Mammary epithelial cell (primary cell): ENCODE measurements at regions not wholly inside any gene's neighbourhood (a gene's known extent, or its start where the extent isn't known, plus 50 kb on each side); places are given as distances from the start of the nearest gene placed in this dataset.

ENCODE experiments used
- CTCF ChIP-seq, 2 donors: IDR thresholded peaks in 1 of 2; conservative IDR thresholded peaks in 1 of 2; 2 replicates each; pipeline ENCODE4 v1.5.1; 2011 to 2012; ENCODE audit warnings: inconsistent platforms in 2 of 2, low read length in 2 of 2, mild to moderate bottlenecking in 2 of 2, control low read depth in 1 of 2, low read depth in 1 of 2; ENCODE audit not compliant: insufficient read depth in 1 of 2; ENCODE audit errors: extremely low read depth in 1 of 2
- EZH2 ChIP-seq: IDR thresholded peaks from 2 replicates; pipeline ENCODE4 v1.6.1; 2012; ENCODE audit warnings: low read length, inconsistent platforms, borderline replicate concordance

- TF ChIP-seq CTCF (conservative IDR thresholded peaks at IDR 0.05 in 1 of 2, IDR thresholded peaks at IDR 0.05 in 1 of 2; ENCODE audit: extremely low read depth in 1 of 2, insufficient read depth in 1 of 2, low read depth in 1 of 2, low read length in 2 of 2), result no peak
- TF ChIP-seq EZH2, result no peak
Observed at GRCh38 chr15:25068696-25069095, 113.9 kb downstream of the SNRPN start.
